AG09319 (cell line): ENCODE measurements at regions not wholly inside any gene's neighbourhood (a gene's known extent, or its start where the extent isn't known, plus 50 kb on each side); places are given as distances from the start of the nearest gene placed in this dataset.
A peak's percentile ranks its signal among the peaks of the same experiment; 100 is the strongest.

Source experiments
- DNase-seq: peaks from one replicate; pipeline ENCODE4 v3.0.0-alpha.2; 2010; ENCODE audit warnings: low read depth; ENCODE audit errors: extremely low read depth
- CTCF ChIP-seq: IDR thresholded peaks from 2 replicates; pipeline ENCODE4 v1.5.1; 2011; ENCODE audit warnings: low read depth, mild to moderate bottlenecking, inconsistent platforms, low read length, moderate library complexity

- no peak for DNase-seq
- no peak for TF ChIP-seq CTCF
These were observed 382.1 kb upstream of the TBL1XR1 start for GRCh38 chr3:177579419-177579818.

GRCh38 chr3:177580437-177580836 lies 383.2 kb upstream of the TBL1XR1 start:
- TF ChIP-seq CTCF = no peak
- no peak for DNase-seq

- no peak for TF ChIP-seq CTCF
These were observed 388.0 kb upstream of the TBL1XR1 start for GRCh38 chr3:177585271-177585670.

GRCh38 chr3:177589041-177589650 lies 391.9 kb upstream of the TBL1XR1 start:
- no peak for TF ChIP-seq CTCF
- DNase-seq = no peak

More at GRCh38 chr3:177585271-177585670, 388.0 kb upstream of the TBL1XR1 start:
- no peak for DNase-seq

GRCh38 chr3:177589911-177590381 lies 392.7 kb upstream of the TBL1XR1 start:
- DNase-seq = peak; percentile 98
- TF ChIP-seq CTCF = no peak

GRCh38 chr3:177590826-177591225 lies 393.5 kb upstream of the TBL1XR1 start:
- no peak for DNase-seq
- no peak for TF ChIP-seq CTCF

- TF ChIP-seq CTCF = no peak
- DNase-seq = no peak
These were observed 394.1 kb upstream of the TBL1XR1 start for GRCh38 chr3:177591379-177591778.
